ENCODE measurements at regions not wholly inside any gene's neighbourhood (a gene's known extent, or its start where the extent isn't known, plus 50 kb on each side); places are given as distances from the start of the nearest gene placed in this dataset.
"Not testable (repeated sequence)": the region's sequence is repeated elsewhere in the genome, so short reads cannot be mapped to it uniquely, and the experiment has no call there.

- no peak for DNase-seq (ENCODE audit: low read depth)
Measured at GRCh38 chr12:113726254-113726819, 239.8 kb downstream of the RBM19 start.

- no peak for DNase-seq (ENCODE audit: low read depth)
Measured at GRCh38 chr12:113725557-113725876, 240.6 kb downstream of the RBM19 start.

GRCh38 chr12:113724794-113725556, 241.2 kb downstream of the RBM19 start:
- no peak for DNase-seq (ENCODE audit: low read depth)

- no peak for DNase-seq (ENCODE audit: low read depth)
Measured at GRCh38 chr12:113723631-113724030, 242.5 kb downstream of the RBM19 start.

- DNase-seq (ENCODE audit: low read depth) = no peak
Measured at GRCh38 chr12:113722747-113723146, 243.4 kb downstream of the RBM19 start.

- DNase-seq (ENCODE audit: low read depth) = no peak
Measured at GRCh38 chr12:113720629-113721028, 245.5 kb downstream of the RBM19 start.

- DNase-seq (ENCODE audit: low read depth) = no peak
Measured at GRCh38 chr12:113719911-113720591, 246.1 kb downstream of the RBM19 start.

GRCh38 chr12:113713156-113713555, 241.5 kb upstream of the LHX5 start:
- DNase-seq (ENCODE audit: low read depth) = no peak

- no peak for DNase-seq (ENCODE audit: low read depth)
Measured at GRCh38 chr12:113712481-113712880, 240.8 kb upstream of the LHX5 start.

GRCh38 chr12:113710216-113710615, 238.5 kb upstream of the LHX5 start:
- DNase-seq (ENCODE audit: low read depth) = no peak

- DNase-seq (ENCODE audit: low read depth) = no peak
Measured at GRCh38 chr12:113709456-113709855, 237.8 kb upstream of the LHX5 start.

GRCh38 chr12:113702836-113703235, 231.2 kb upstream of the LHX5 start:
- DNase-seq (ENCODE audit: low read depth) = no peak

GRCh38 chr12:113702276-113702675, 230.6 kb upstream of the LHX5 start:
- no peak for DNase-seq (ENCODE audit: low read depth)

- peak; percentile 23 for DNase-seq (ENCODE audit: low read depth)
Measured at GRCh38 chr12:113700943-113701342, 229.3 kb upstream of the LHX5 start.

- not testable (repeated sequence) for DNase-seq (ENCODE audit: low read depth)
Measured at GRCh38 chr12:113699984-113700383, 228.3 kb upstream of the LHX5 start.

- DNase-seq (ENCODE audit: low read depth) = no peak
Measured at GRCh38 chr12:113698510-113698858, 226.8 kb upstream of the LHX5 start.

GRCh38 chr12:113697651-113698509, 226.2 kb upstream of the LHX5 start:
- no peak for DNase-seq (ENCODE audit: low read depth)

- DNase-seq (ENCODE audit: low read depth) = no peak
Measured at GRCh38 chr12:113697104-113697503, 225.4 kb upstream of the LHX5 start.

- no peak for DNase-seq (ENCODE audit: low read depth)
Measured at GRCh38 chr12:113693693-113694092, 222.0 kb upstream of the LHX5 start.

GRCh38 chr12:113689047-113689610, 217.5 kb upstream of the LHX5 start:
- no peak for DNase-seq (ENCODE audit: low read depth)

- no peak for DNase-seq (ENCODE audit: low read depth)
Measured at GRCh38 chr12:113688313-113688712, 216.6 kb upstream of the LHX5 start.

Measured in stromal cell of bone marrow (primary cell).